Activated CD4-positive, alpha-beta memory T cell treated with anti-CD3 and anti-CD28 coated beads for 36 hours (primary cell): ENCODE measurements at regions not wholly inside any gene's neighbourhood (a gene's known extent, or its start where the extent isn't known, plus 50 kb on each side); places are given as distances from the start of the nearest gene placed in this dataset.
"Not testable (repeated sequence)": the region's sequence is repeated elsewhere in the genome, so short reads cannot be mapped to it uniquely, and the experiment has no call there.

Source experiments
- CTCF ChIA-PET: fragments of 350-600 bp; sonication (Branson Sonifier 250); formaldehyde crosslinking; loops from one replicate; lab custom pipeline; 2021; ENCODE audit warnings: antibody characterized with exemption, inconsistent platforms; lab: Charles Lee
- POLR2A ChIA-PET: fragments of 350-600 bp; sonication (Branson Sonifier 250); formaldehyde crosslinking; loops from one replicate; lab custom pipeline; 2021; ENCODE audit warnings: antibody characterized with exemption; lab: Charles Lee
- DNase-seq: peaks from one replicate; pipeline ENCODE4 v3.0.0-alpha.2; 2020
- H3K27ac Mint-ChIP-seq: one replicate; pipeline ENCODE4 v1.8.0; 2021; ENCODE audit warnings: mixed read lengths
- H3K27me3 Mint-ChIP-seq: one replicate; pipeline ENCODE4 v1.8.0; 2021; ENCODE audit warnings: mixed read lengths
- H3K36me3 Mint-ChIP-seq: one replicate; pipeline ENCODE4 v1.8.0; 2021; ENCODE audit warnings: mixed read lengths
- H3K4me1 Mint-ChIP-seq: one replicate; pipeline ENCODE4 v1.8.0; 2021; ENCODE audit warnings: low read depth, mixed read lengths
- H3K4me3 Mint-ChIP-seq: one replicate; pipeline ENCODE4 v1.8.0; 2021; ENCODE audit warnings: mild to moderate bottlenecking, mixed read lengths
- H3K9me3 Mint-ChIP-seq: one replicate; pipeline ENCODE4 v1.8.0; 2021; ENCODE audit warnings: mixed read lengths
- intact Hi-C: fragments of 100-400 bp; cut with micrococcal nuclease; formaldehyde crosslinking; loops from one replicate; pipeline ENCODE4 v1.15.1; 2023

DNA sequence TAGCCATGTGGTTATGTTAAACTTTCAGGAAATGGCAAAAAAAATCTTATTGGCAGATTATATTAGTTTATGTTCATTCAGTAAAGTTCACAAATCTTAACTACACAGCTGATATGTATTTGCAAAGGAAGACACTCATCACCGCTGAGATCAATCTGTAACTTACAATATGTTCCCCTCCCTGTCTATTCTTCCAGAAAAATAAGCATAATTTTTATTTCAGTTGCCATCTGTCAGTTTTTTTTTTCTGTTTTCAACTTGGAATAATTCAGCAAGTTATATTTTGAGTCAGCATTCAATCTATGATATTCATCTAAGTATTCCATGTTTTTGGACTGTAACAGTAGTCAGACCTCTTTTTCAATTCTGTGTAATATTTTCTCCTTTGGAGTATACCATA, 1019.9 kb upstream of the PTPRD start:
- no peak overlapping the region for H3K27ac Mint-ChIP-seq
- no peaks in the 10 kb centered on the region for H3K36me3 Mint-ChIP-seq
- H3K27me3 Mint-ChIP-seq, result no peaks in the 10 kb centered on the region
- no peak overlapping the region for H3K4me3 Mint-ChIP-seq
- no peak for DNase-seq
- intact Hi-C loops, result no loop called here
- H3K4me1 Mint-ChIP-seq, result no peaks in the 10 kb centered on the region
- ChIA-PET CTCF (no interaction called here), POLR2A (no interaction called here)
- H3K9me3 Mint-ChIP-seq, result peaks cover 37% of the 10 kb centered on the region

DNA sequence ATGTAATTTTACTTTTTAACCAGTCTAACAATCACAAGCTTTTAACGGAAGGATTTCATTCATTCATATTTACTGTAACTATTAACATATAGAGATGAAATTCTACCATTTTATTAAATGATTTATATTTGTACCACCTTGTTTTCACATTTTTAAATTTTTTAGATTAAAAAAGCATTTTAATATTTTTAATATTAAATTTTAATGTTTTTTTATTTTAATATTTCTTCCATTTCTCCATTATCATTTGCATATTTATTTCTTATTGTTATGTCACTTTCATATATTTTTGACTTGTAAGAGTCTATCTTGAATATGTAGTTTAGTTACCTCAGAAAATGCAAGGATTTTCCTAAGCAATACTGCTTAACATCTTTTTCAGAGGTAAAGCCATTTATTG, 1034.0 kb upstream of the PTPRD start:
- intact Hi-C loops, result no loop called here
- Mint-ChIP-seq H3K9me3 (peaks cover 19% of the 10 kb centered on the region), H3K36me3 (no peaks in the 10 kb centered on the region), H3K27ac (no peak overlapping the region), H3K4me3 (no peak overlapping the region), H3K27me3 (no peaks in the 10 kb centered on the region), H3K4me1 (no peaks in the 10 kb centered on the region)
- POLR2A ChIA-PET, result no interaction called here
- CTCF ChIA-PET, result no interaction called here
- DNase-seq, result no peak

GRCh38 chr9:11653867-11654266, 1039.3 kb upstream of the TYRP1 start:
- Mint-ChIP-seq H3K4me3 (no peak overlapping the region), H3K36me3 (no peaks in the 10 kb centered on the region)

GRCh38 chr9:11663913-11664312, 1029.3 kb upstream of the TYRP1 start:
- H3K27me3 Mint-ChIP-seq, result no peaks in the 10 kb centered on the region
- ChIA-PET CTCF (no interaction called here), POLR2A (no interaction called here)
- intact Hi-C loops, result no loop called here
- H3K9me3 Mint-ChIP-seq, result peaks cover 38% of the 10 kb centered on the region
- no peak overlapping the region for H3K4me3 Mint-ChIP-seq
- H3K27ac Mint-ChIP-seq, result no peak overlapping the region
- no peaks in the 10 kb centered on the region for H3K36me3 Mint-ChIP-seq
- H3K4me1 Mint-ChIP-seq, result no peaks in the 10 kb centered on the region
- no peak for DNase-seq

More at GRCh38 chr9:11653867-11654266, 1039.3 kb upstream of the TYRP1 start:
- peaks cover 17% of the 10 kb centered on the region for H3K9me3 Mint-ChIP-seq
- ChIA-PET CTCF (no interaction called here), POLR2A (no interaction called here)
- no peak for DNase-seq
- intact Hi-C loops, result no loop called here
- no peaks in the 10 kb centered on the region for H3K4me1 Mint-ChIP-seq
- no peaks in the 10 kb centered on the region for H3K27me3 Mint-ChIP-seq
- no peak overlapping the region for H3K27ac Mint-ChIP-seq

DNA sequence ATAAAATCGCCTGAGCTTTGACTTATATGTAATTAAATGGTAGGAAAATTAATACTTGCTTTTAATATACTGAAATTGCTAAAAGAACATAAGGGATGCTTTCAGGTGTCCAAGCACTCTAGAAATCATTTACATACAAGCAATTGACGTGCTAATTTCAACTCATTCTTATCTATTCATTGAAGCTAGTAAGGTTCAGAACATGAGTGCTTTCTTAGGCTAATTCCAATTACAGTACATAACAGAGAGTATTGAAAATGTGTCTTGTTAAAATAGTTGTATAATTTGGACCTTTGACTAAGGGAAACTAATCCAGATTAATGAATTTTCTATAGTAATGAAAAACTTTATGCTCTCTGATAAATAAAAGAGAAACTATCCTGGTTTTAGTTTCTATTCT, 1016.4 kb upstream of the TYRP1 start:
- H3K9me3 Mint-ChIP-seq, result peaks cover 24% of the 10 kb centered on the region
- no peaks in the 10 kb centered on the region for H3K4me1 Mint-ChIP-seq
- no peaks in the 10 kb centered on the region for H3K27me3 Mint-ChIP-seq
- CTCF ChIA-PET, result no interaction called here
- POLR2A ChIA-PET, result no interaction called here
- no peak for DNase-seq
- no peak overlapping the region for H3K27ac Mint-ChIP-seq
- no peak overlapping the region for H3K4me3 Mint-ChIP-seq
- H3K36me3 Mint-ChIP-seq, result peaks cover 1% of the 10 kb centered on the region
- intact Hi-C loops, result no loop called here

GRCh38 chr9:11686733-11687132, 1006.5 kb upstream of the TYRP1 start:
- ChIA-PET CTCF (no interaction called here), POLR2A (no interaction called here)
- Mint-ChIP-seq H3K27ac (no peak overlapping the region), H3K4me1 (no peaks in the 10 kb centered on the region), H3K36me3 (no peaks in the 10 kb centered on the region), H3K4me3 (no peak overlapping the region), H3K9me3 (peaks cover 27% of the 10 kb centered on the region), H3K27me3 (no peaks in the 10 kb centered on the region)
- intact Hi-C loops, result no loop called here
- DNase-seq, result no peak

DNA sequence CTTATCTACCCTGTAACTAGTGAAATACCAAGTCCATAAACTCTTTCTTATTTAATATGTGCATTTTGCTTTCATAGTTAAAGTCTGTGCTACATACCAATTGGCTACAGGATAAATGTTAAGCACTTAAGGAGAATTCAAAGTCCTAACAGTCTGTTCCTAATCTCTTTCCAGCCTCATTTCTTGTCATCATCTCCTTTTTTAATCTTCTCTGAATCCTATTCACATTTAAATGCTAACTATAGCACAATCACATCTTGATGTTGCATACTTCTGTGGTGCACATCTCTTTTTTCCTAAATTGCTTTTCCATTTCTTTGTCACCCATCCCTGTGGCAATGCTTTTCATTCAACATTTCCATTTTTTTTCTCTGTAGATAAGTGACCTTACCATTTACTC, 996.1 kb upstream of the TYRP1 start:
- H3K4me1 Mint-ChIP-seq, result no peaks in the 10 kb centered on the region
- H3K36me3 Mint-ChIP-seq, result no peaks in the 10 kb centered on the region
- no peak overlapping the region for H3K4me3 Mint-ChIP-seq
- H3K9me3 Mint-ChIP-seq, result peaks cover 18% of the 10 kb centered on the region
- no peak for DNase-seq
- no peak overlapping the region for H3K27ac Mint-ChIP-seq
- CTCF ChIA-PET, result no interaction called here
- POLR2A ChIA-PET, result no interaction called here
- intact Hi-C loops, result no loop called here
- H3K27me3 Mint-ChIP-seq, result no peaks in the 10 kb centered on the region

GRCh38 chr9:11701706-11702105, 991.5 kb upstream of the TYRP1 start:
- no peaks in the 10 kb centered on the region for H3K27me3 Mint-ChIP-seq
- H3K27ac Mint-ChIP-seq, result no peak overlapping the region
- POLR2A ChIA-PET, result no interaction called here
- no peak for DNase-seq
- no peaks in the 10 kb centered on the region for H3K36me3 Mint-ChIP-seq
- H3K9me3 Mint-ChIP-seq, result peaks cover 11% of the 10 kb centered on the region
- intact Hi-C loops, result no loop called here
- CTCF ChIA-PET, result no interaction called here
- H3K4me3 Mint-ChIP-seq, result no peak overlapping the region
- no peaks in the 10 kb centered on the region for H3K4me1 Mint-ChIP-seq

DNA sequence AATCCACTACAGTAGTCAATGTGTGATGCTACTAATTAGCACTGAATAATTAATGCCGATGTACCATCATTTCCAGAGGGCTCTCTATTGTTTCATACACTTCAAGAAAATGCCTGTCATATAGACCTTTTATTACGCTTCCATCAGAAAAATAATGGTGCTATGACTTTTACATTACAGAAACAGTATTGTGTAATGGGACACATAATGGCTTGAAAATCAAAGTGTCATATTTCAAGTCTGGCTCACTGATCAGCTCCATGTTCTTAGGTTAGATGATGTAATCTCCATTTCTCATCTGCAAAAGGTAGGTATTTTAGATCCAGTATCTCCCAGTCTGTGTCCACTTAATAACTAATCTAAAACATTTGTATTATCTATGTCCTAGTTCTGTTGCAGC, 990.6 kb upstream of the TYRP1 start:
- Mint-ChIP-seq H3K27ac (no peak overlapping the region), H3K4me3 (no peak overlapping the region), H3K9me3 (peaks cover 4% of the 10 kb centered on the region), H3K4me1 (no peaks in the 10 kb centered on the region), H3K27me3 (no peaks in the 10 kb centered on the region), H3K36me3 (no peaks in the 10 kb centered on the region)
- intact Hi-C loops, result no loop called here
- ChIA-PET POLR2A (no interaction called here), CTCF (no interaction called here)
- no peak for DNase-seq

GRCh38 chr9:11704198-11704597, 989.0 kb upstream of the TYRP1 start:
- CTCF ChIA-PET, H3K9me3 Mint-ChIP-seq, POLR2A ChIA-PET, H3K27ac Mint-ChIP-seq, H3K36me3 Mint-ChIP-seq, H3K4me3 Mint-ChIP-seq, DNase-seq, H3K27me3 Mint-ChIP-seq, H3K4me1 Mint-ChIP-seq, intact Hi-C loops: not testable (repeated sequence)

DNA sequence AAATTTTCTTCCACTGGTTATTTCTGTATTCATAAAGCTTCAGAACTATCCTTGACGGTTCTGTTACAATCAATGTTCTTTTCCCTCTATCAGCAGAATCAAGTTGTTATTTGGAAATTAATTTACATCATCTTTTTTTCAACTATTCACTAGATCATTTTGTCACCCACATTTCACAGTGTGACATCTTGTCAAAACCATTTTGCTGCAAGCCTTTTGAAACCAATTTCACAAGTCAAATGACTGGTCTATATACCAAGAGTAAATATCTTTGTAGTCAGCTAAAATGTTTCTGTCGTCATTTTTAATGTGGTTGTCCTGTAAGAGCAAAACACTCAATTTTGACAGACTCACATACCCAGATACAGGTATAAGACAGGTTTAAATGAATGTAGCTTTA, 984.3 kb upstream of the TYRP1 start:
- POLR2A ChIA-PET, result no interaction called here
- no peaks in the 10 kb centered on the region for H3K4me1 Mint-ChIP-seq
- H3K9me3 Mint-ChIP-seq, result peaks cover 19% of the 10 kb centered on the region
- H3K27ac Mint-ChIP-seq, result no peak overlapping the region
- DNase-seq, result no peak
- no peaks in the 10 kb centered on the region for H3K36me3 Mint-ChIP-seq
- intact Hi-C loops, result no loop called here
- CTCF ChIA-PET, result no interaction called here
- H3K27me3 Mint-ChIP-seq, result no peaks in the 10 kb centered on the region
- H3K4me3 Mint-ChIP-seq, result no peak overlapping the region

GRCh38 chr9:11709567-11709966, 983.6 kb upstream of the TYRP1 start:
- H3K36me3 Mint-ChIP-seq, result no peaks in the 10 kb centered on the region
- H3K9me3 Mint-ChIP-seq, result peaks cover 20% of the 10 kb centered on the region
- CTCF ChIA-PET, result no interaction called here
- no peak for DNase-seq
- POLR2A ChIA-PET, result no interaction called here
- intact Hi-C loops, result no loop called here
- H3K4me1 Mint-ChIP-seq, result no peaks in the 10 kb centered on the region
- H3K27me3 Mint-ChIP-seq, result no peaks in the 10 kb centered on the region
- no peak overlapping the region for H3K27ac Mint-ChIP-seq
- no peak overlapping the region for H3K4me3 Mint-ChIP-seq

GRCh38 chr9:11713077-11713476, 980.1 kb upstream of the TYRP1 start:
- intact Hi-C loops, result no loop called here
- H3K4me3 Mint-ChIP-seq, result no peak overlapping the region

GRCh38 chr9:11722957-11723356, 970.2 kb upstream of the TYRP1 start:
- Mint-ChIP-seq H3K4me3 (no peak overlapping the region), H3K4me1 (no peaks in the 10 kb centered on the region), H3K27ac (no peak overlapping the region), H3K27me3 (no peaks in the 10 kb centered on the region), H3K36me3 (no peaks in the 10 kb centered on the region), H3K9me3 (peaks cover 38% of the 10 kb centered on the region)
- ChIA-PET POLR2A (no interaction called here), CTCF (no interaction called here)
- no peak for DNase-seq
- intact Hi-C loops, result no loop called here

More at GRCh38 chr9:11713077-11713476, 980.1 kb upstream of the TYRP1 start:
- Mint-ChIP-seq H3K27me3 (no peaks in the 10 kb centered on the region), H3K36me3 (no peaks in the 10 kb centered on the region), H3K27ac (no peak overlapping the region), H3K9me3 (peaks cover 23% of the 10 kb centered on the region), H3K4me1 (no peaks in the 10 kb centered on the region)
- ChIA-PET POLR2A (no interaction called here), CTCF (no interaction called here)
- no peak for DNase-seq
